ENCODE measurements at regions not wholly inside any gene's neighbourhood (a gene's known extent, or its start where the extent isn't known, plus 50 kb on each side); places are given as distances from the start of the nearest gene placed in this dataset.

DNA sequence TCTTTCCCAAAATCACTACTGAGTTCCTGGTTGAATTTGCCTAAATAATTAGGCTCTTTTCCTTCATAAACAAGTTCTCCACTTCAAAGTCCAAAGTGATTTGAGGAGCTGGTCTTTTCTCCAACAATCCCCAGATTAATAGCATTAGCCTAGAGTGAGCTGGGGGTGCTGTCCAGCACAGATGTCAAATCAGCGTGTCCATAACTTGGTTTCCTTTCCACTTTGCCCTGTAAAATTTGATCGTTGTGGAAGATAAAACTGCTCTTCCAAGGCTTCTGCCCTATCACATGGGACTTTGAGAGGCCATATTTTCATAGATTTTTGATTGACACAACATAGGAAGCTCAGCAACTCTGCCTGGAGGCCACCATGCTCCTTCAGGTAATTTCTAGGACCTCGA lies 134.7 kb upstream of the RORB start:
- TF ChIP-seq, protein P1, sequence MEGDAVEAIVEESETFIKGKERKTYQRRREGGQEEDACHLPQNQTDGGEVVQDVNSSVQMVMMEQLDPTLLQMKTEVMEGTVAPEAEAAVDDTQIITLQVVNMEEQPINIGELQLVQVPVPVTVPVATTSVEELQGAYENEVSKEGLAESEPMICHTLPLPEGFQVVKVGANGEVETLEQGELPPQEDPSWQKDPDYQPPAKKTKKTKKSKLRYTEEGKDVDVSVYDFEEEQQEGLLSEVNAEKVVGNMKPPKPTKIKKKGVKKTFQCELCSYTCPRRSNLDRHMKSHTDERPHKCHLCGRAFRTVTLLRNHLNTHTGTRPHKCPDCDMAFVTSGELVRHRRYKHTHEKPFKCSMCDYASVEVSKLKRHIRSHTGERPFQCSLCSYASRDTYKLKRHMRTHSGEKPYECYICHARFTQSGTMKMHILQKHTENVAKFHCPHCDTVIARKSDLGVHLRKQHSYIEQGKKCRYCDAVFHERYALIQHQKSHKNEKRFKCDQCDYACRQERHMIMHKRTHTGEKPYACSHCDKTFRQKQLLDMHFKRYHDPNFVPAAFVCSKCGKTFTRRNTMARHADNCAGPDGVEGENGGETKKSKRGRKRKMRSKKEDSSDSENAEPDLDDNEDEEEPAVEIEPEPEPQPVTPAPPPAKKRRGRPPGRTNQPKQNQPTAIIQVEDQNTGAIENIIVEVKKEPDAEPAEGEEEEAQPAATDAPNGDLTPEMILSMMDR (IDR thresholded peaks at IDR 0.05; ENCODE audit: borderline replicate concordance, extremely low read depth, low read length, poor library complexity, severe bottlenecking), result no peak
- TF ChIP-seq EZH2 (IDR thresholded peaks at IDR 0.05; ENCODE audit: borderline replicate concordance, low read depth, low read length, severe bottlenecking), result no peak
